GM21786 (cell line): ENCODE measurements at regions not wholly inside any gene's neighbourhood (a gene's known extent, or its start where the extent isn't known, plus 50 kb on each side); places are given as distances from the start of the nearest gene placed in this dataset.
"Not testable (repeated sequence)": the region's sequence is repeated elsewhere in the genome, so short reads cannot be mapped to it uniquely, and the experiment has no call there.

Experiments
- ATAC-seq: cut with Tn5 transposase; IDR thresholded peaks from one replicate; pipeline ENCODE4 v1.9.1; 2021; ENCODE audit not compliant: unreplicated experiment

DNA sequence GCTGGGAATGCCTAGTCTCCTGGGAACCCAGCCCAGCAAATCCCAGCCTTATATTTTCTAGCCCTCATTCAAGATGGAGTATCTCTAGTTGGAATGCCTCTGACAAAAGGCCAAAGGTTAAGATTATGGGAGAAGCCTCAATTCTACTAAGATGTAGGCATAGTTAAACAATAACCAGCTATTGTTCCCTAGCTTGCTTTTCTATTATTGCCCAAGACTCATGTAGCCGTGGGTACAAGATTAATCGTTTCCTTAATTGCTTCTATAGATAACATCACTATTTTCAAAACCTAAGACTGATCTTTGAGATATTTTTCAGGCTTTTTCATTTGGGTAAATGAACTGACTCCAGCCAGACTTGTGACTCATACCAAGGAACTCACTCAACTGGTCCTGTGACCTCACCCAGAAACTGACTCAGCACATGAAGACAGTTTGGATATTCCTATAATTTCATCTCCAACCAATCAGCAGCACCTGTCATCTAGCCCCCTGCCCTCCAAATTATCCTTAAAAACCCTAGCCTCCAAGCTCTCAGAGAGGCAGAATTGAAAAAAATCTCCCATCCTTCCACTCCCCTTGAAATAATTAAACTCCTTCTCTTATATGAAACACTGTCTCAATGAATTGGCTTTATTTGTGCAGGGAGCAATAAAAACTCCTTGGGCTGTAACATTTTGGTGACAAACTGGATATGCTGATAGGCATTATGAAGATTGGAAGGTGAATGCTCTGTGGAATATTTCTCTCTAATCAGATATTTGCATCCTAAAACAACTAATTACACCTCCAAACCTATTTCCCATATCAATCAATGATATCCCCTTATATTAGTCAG, 589.0 kb downstream of the C12orf50 start:
- ATAC-seq, result no peak

DNA sequence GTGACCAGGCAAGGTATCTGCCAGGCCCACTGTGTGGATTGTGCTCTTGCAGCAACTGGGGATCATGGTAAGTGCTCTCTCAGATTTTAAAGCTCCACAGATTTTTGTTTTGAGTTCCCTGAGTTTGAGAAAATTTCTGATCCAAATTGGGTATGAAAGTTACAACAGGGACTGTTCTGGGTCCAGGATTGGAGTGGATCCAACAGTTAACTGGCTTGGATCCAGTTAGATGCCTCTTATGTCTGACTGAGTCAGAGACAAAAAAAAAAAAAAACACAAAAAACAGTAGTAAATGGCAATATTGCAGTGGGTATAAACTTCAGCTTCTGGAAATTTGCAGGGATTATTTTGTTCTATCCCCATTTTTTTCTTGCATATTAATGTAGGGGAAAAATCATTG, 598.8 kb downstream of the C12orf50 start:
- ATAC-seq, result no peak

DNA sequence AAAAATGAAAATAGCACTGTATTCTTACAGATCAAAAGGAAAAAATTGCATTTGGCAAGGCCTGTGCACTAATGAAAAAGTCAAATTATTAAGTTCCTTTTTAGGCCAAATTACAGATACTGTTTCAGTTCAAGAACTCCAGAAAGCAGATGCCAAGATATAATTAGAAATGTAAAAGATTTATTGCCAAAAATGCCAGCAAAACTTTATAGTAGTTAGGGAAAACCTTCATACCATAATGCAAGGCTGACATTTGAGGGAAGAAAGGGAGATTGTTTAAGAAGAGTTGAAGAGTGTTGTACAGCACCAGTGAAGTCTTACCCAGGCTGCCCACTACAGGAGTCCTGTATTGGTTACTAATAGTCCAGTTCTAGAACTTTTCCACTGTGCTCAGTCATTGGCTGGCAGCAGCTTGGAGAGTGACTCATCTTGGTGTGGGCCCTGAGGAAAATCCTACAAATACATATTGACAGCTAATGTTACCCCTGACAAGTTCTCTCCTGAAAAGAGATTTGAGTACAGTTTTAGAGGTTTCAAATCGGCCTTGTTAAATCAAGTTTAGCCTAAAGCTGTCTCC, 600.4 kb downstream of the C12orf50 start:
- no peak for ATAC-seq

DNA sequence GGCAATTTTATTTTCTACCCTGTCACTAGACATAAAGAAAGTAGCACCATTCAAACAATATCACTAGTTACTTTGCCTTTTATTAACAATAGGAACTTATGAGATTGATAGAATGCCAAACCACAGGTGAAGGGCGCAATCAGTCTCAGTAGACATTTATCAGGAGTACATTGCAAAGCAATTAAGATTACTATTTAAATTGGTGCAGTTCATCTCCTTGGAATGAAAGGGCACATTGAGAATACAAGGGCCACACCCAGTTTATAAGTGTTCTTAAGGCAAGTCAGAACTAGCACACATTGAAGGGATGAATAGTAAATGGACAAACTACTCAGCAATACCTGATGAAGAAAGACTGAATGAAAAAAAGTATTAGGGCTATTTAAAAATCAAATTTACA, 601.4 kb downstream of the C12orf50 start:
- ATAC-seq, result no peak

DNA sequence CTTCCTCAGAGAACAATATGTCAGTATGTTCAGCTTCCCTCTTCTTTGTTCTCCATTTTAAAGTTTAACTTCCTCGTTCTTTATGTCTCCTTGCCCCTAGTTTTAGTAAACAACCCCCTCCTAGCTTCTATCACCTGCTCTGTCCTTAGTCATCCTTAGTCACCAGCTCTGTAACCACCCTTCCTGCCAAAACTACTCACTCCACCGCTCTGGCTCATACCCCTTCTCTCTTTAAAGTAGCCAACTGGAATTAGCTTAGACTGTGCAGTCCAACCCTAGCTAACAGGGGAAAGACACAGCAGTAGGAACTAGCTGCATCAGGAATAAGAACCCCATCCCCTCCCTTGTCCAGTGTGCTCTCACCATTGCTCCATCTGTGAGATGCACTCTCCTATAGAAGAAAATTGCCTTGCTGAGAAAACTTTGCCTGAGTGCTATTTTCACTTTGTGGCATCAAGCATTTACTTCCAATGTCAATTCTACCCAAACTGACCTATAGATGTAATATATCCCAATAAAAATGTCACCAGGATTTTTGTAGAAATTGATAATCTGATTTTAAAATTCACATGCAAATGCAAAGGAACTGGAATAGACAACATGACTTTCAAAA, 603.2 kb downstream of the C12orf50 start:
- ATAC-seq, result no peak

DNA sequence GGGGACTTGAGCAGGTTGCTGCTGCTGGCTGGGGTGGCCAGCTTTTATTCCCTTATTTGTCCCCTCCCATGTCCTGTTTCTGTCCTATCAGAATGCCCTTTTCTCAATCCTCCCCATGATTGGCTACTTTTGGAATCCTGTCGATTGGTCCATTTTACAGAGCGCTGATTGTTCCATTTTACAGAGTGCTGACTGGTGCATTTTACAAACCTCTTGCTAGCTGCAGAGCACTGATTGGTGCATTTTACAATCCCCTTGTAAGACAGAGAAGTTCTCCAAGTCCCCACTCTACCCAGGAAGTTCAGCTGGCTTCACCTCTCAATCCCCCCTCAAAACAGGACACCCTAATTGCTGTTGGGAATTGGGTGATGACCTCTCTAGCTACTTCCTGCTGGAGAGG, 608.0 kb downstream of the C12orf50 start:
- ATAC-seq, result not testable (repeated sequence)

DNA sequence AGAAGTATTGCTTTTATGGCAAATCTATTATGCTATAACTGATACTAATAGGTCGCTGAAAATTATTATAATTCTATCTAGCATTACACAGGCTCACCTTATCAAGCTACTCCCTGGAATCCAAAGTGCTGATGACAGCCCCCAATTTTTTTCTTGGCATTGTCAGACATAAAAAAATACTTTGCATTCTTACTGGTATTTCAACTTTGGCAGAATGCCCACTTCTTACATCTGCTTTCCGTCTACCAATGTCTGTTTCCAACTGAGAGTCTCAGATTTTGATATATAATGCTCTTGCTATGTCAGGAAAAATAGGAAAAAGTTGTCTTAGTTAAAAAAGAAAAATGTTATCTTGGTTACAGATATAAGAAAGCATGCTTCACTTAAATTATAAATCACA, 615.4 kb downstream of the C12orf50 start:
- ATAC-seq, result no peak

DNA sequence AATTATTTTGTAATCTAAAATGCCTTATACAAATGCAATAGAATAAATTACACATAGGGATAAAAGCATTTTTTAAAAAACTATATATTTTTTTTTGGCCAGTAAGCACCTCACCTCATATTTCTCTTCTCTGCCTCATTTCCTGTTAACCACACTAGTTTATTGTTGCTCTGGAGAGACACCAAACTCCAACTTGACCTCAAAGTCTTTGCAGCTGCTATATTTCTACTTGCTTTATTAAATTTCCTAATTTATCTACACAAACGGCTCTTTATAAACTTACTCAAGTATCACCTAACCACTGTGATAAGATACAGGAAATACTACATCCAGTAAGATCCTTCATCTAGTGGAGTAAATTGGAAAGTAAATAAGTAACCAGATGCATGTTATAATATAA, 622.3 kb downstream of the C12orf50 start:
- no peak for ATAC-seq

DNA sequence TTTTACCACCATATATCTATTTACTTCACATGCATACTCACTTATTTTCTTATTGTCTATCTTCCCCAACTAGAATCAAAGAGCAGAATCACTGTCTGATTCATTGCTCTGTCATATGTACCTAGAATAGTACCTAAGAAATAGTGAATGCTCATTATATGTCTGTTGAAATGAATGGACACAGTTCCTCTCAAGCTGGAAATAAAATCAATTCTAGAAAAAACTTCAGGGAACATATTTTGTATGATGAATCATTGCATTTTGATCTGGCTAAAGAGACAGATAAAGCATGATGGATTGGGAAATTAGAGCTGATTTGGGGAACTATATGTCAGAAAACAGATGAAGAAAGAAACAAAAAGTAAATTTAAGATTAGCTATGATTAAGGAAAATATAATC, 623.3 kb downstream of the C12orf50 start:
- no peak for ATAC-seq

DNA sequence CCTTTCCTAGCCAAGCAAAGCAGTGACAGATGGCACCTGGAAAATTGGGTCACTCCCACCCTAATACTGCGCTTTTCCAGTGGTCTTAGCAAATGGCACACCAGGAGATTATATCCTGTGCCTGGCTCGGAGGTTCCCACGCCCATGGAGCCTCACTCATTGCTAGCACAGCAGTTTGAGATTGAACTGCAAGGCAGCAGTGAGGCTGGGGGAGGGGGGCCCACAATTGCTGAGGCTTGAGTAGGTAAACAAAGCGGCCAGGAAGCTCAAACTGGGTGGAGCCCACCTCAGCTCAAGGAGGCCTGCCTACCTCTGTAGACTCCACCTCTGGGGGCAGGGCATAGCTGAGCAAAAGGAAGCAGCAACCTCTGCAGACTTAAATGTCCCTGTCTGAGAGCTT, 635.0 kb downstream of the C12orf50 start:
- not testable (repeated sequence) for ATAC-seq

DNA sequence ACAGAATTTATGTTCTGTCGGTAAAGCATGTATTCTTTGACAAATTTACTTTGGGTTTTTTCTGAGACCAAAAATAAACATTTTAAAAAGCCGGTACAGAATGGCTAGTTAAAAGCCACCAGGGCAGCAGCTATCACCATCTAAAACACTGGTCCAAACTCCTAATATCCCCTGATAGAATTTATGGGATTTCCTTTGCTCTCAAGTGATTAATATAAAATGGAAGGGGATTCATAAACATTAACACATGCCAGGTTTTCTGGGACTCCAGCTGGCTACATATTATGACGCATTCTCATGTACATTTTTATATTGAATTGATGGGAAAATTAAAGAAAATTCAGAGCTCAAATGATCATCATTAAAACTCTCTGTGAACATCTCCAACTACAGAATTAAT, 640.8 kb downstream of the C12orf50 start:
- no peak for ATAC-seq

DNA sequence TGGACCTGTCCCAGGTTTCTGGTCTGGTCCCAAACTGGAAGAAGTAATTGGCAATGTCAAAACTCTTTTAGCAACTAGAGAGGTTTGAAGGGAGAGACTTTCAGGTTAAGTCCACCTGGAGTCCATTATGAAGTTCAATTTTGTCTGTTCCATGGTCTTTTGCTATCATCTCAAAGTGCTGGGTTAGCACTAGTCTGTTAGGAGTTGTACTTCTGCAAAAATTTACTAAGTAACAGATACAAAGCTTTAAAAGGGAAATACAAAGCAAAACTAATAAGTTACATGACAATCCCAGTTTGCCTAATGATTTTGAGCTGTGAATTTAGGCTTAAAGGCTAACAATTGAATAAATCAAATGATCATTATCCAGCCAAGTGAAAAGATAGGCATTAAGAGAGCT, 643.9 kb downstream of the C12orf50 start:
- no peak for ATAC-seq

DNA sequence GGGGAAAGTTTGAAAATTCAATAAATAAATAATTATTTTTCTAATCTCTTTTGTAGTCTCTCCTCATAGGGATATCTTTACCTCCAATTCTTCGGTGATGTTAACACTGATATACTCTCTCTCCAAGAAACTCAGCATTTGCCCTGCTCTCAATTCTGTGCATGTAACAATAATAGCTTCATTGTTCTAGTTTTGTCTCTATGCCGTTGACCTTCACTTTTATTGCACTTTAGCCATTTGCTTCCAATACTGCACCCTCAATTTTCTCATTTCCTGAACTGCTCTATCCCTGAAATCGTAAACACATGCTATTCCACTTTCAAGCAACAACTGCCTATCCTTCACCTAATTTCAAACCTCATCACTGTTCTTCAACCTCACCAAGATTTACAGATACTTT, 645.0 kb downstream of the C12orf50 start:
- no peak for ATAC-seq

DNA sequence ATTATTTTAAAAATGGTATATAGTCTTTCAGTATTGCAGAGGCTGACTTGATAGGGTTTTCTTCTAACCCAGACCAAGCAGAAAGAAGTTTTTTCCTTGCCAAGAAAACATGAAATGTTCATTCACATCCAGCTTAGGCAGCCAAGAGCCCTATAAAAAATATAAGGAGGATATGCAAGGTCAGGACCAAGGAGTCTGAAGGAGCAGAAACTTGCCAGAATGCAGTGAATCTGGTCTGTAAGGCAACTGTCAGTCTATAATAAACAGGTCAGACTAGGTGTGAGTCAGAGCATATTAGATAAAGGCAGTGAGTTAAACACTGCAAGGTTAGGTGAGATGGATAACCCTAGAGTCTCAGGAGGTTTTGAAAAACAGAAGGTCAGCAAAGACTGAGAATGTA, 645.5 kb downstream of the C12orf50 start:
- no peak for ATAC-seq

DNA sequence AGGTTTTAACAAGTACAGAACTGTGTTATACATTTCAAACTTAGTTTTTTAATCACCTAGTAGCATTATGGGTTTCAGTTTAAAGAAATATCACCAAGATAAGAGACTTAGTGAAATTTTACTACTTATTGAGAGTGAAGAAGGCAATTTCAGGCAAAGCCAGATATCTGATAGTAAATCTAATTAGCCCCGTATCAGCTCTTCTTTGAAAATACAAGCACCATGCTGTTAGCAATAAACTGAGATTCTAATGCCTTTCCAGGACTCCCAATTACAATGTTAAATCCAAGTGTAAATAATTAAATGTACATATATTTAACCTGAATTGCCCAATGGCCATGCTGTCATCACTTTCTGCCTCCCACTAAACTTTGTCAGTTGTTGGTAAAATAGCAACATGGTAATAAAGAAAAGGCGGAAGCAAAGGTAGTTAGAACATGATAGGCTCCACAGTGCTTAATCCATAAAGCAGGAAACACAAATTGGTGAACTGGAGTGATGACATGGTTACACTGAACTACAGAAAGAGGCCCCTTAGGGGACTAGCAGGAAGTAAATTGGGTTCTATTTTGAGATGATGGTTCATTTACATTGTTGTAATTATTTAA, 646.1 kb downstream of the C12orf50 start:
- no peak for ATAC-seq

DNA sequence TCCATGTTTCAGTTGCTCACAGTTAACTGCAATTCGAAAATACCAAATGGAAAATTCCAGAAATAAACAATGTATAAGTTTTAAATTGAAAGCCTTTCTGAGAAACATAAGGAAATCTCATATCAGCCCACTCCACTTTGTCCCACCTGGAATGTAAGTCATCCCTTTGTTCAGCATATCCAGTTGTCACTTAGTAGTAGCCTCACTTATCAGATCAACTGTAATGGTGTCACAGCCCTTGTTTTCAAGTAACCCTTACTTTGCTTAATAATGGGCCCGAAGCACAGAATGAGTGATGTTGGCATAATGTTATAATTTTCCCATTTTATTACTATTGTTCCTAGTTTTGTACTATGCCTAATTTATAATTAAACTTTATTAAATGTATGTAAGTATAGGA, 646.8 kb downstream of the C12orf50 start:
- ATAC-seq, result no peak

DNA sequence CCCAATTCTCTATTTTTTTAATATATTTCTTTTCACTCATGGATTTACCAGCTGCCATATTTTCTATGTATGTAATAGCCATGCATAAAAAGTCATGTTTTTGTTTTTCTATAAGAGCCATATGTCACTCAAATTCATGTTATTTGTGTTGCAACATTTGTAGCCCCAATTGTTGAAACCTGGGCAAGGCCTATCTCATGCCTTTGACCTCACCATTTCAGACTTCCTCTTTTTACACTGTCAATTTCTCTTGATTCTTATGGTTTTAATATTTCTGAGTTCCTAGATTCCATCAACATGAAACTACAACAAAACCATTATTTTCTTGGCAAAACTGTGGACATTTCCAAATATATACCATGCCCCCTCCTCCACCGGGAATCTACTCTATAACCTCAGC, 647.5 kb downstream of the C12orf50 start:
- no peak for ATAC-seq

DNA sequence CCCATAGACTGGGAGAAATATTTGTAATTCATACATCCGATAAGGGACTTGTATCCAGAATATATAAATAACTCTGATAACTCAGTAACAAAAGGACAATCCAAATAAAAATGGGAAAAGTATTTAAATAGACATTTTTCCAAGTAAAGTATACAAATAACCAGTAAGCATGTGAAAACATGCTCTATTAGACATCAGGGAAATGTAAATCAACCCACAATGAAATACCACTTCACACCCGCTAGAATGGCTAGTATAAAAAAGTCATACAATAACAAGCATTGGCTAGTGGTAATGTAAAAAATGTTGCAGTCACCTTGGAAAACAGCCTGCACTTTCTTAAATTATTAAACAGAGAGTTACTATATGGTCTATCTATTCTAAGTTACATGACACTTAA, 650.7 kb downstream of the C12orf50 start:
- no peak for ATAC-seq

DNA sequence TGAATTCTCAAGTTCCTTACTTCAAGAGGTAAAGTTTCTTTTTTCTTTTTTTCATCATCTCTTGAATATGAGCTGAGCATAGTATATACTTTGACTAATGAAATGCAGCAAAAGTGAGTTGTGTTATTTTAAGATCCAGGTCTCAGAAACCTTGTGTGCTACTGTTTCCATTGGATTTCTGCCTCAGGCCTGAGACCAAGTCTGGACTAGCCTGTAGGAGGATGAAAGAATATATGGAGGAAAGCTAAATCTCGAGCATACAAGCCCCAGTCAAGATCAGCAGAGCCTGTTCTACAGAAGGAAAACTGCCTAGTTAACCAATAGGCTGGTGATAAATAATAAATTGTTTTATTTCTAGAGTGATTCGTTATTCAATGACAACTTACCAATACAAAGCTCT, 652.5 kb downstream of the C12orf50 start:
- no peak for ATAC-seq

DNA sequence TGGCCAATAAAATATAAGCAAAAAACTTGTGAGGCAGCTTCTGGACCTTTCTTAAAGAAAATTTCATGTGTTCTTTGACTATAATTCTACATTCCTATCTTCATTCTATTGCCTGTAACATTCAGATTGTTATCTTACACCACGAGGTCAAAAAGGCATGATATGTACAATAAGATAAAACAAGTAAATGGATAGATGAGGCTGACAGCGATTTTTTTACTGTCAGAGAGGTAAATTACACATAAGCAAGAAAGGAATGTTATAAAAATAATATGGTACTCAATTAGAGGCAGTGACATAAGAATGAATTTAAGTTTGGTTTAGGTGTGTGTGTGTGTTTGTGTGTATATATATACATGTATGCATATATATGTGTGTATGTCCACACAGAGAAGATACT, 660.0 kb downstream of the C12orf50 start:
- ATAC-seq, result no peak

DNA sequence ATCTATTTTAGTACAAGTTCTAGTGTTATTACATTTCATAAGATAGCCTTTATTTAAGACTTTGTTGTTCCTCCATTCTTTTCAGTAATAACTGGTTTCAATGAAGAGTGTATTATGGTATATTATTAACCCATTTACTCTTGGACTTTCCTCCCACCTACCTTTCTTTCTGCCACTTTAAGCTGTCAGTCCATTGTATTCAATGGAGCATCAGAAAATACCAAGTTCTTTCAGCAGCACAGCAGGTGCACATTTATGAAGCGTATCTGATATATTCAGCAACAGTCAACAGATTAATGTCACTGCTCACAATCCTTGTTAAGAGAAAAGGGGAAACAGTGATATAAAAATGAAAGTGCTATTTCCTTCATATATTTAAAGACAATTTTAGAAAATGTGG, 660.9 kb downstream of the C12orf50 start:
- ATAC-seq, result no peak

DNA sequence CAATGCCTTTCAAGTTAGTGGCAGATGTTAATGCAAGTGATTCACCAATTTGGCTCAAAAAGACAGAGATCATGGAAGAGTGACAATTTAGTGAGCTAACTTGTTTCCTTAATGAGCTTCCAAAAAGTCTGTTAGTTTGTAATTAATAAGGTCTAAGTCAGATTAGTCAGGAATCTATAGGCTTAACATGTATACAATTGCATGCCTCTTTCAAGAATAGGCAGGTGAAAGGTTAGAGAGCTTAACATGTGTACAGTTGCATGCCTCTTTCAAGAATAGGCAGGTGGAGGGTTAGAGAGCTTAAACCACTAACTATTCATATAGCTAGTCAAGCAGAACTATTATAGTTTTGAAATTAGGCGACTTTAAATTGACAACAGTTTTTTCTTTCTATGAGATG, 663.8 kb downstream of the C12orf50 start:
- no peak for ATAC-seq
